Hypothalamus (tissue), 51 donors: ENCODE measurements at regions not wholly inside any gene's neighbourhood (a gene's known extent, or its start where the extent isn't known, plus 50 kb on each side); places are given as distances from the start of the nearest gene placed in this dataset.
"Not testable (repeated sequence)": the region's sequence is repeated elsewhere in the genome, so short reads cannot be mapped to it uniquely, and the experiment has no call there.

ENCODE experiments used
- DNase-seq, 51 donors: peaks; one replicate each; lab custom pipeline; 2025; lab: John Stamatoyannopoulos, UW

GRCh38 chr3:101913168-101913567 is 63.9 kb downstream of the NFKBIZ start:
- no peak for DNase-seq

GRCh38 chr3:101917761-101918160 is 68.4 kb downstream of the NFKBIZ start:
- DNase-seq: not testable (repeated sequence)

- not testable (repeated sequence) for DNase-seq
Observed at GRCh38 chr3:101922151-101922725, 72.9 kb downstream of the NFKBIZ start.

- DNase-seq: not testable (repeated sequence)
Observed at GRCh38 chr3:101924621-101925020, 75.3 kb downstream of the NFKBIZ start.

- DNase-seq: not testable (repeated sequence)
Observed at GRCh38 chr3:101925124-101925523, 75.8 kb downstream of the NFKBIZ start.

- DNase-seq: no peak
Observed at GRCh38 chr3:101925564-101925963, 76.2 kb downstream of the NFKBIZ start.

GRCh38 chr3:101926594-101927105 is 77.3 kb downstream of the NFKBIZ start:
- DNase-seq: no peak

- DNase-seq: no peak
Observed at GRCh38 chr3:101928890-101929289, 79.6 kb downstream of the NFKBIZ start.

- DNase-seq: no peak
Observed at GRCh38 chr3:101931081-101931480, 81.8 kb downstream of the NFKBIZ start.

GRCh38 chr3:101932326-101933068 is 83.2 kb downstream of the NFKBIZ start:
- no peak for DNase-seq

GRCh38 chr3:101936419-101937356 is 87.4 kb downstream of the NFKBIZ start:
- DNase-seq: no peak

- DNase-seq: no peak
Observed at GRCh38 chr3:101938262-101938847, 89.0 kb downstream of the NFKBIZ start.

- DNase-seq: no peak
Observed at GRCh38 chr3:101939361-101940049, 90.2 kb downstream of the NFKBIZ start.

- DNase-seq: peak in 3 of 51 donors; percentile 1 to 5 (median 4)
Observed at GRCh38 chr3:101940521-101941317, 91.4 kb downstream of the NFKBIZ start.

GRCh38 chr3:101941318-101942040 is 92.2 kb downstream of the NFKBIZ start:
- DNase-seq: no peak

- DNase-seq: no peak
Observed at GRCh38 chr3:101942356-101942755, 93.0 kb downstream of the NFKBIZ start.

- no peak for DNase-seq
Observed at GRCh38 chr3:101943029-101943428, 93.7 kb downstream of the NFKBIZ start.

- DNase-seq: no peak
Observed at GRCh38 chr3:101944308-101944707, 95.0 kb downstream of the NFKBIZ start.

- DNase-seq: no peak
Observed at GRCh38 chr3:101945980-101946379, 96.7 kb downstream of the NFKBIZ start.
